Heart right ventricle (tissue), 16 donors: ENCODE measurements at regions not wholly inside any gene's neighbourhood (a gene's known extent, or its start where the extent isn't known, plus 50 kb on each side); places are given as distances from the start of the nearest gene placed in this dataset.

Experiments
- ATAC-seq, 8 donors: fragments of 200-7000 bp; cut with Tn5 transposase; one replicate each; pipeline ENCODE4 v1.9.1; 2020; ENCODE audit warnings: mild to moderate bottlenecking in 8 of 8, moderate library complexity in 8 of 8, moderate number of reproducible peaks in 1 of 8
- DNase-seq, 2 donors: peaks; one replicate each; pipeline ENCODE4 v3.0.0-alpha.2; 2020
- H3K27ac ChIP-seq, 10 donors: fragments of 200-600 bp; sonication (generic) in 2 of 10; one replicate each; pipeline versions ENCODE4 v1.5.0 to v1.8.0; 2020 to 2022; ENCODE audit warnings: mild to moderate bottlenecking in 3 of 10
- H3K27me3 ChIP-seq, 7 donors: fragments of 200-600 bp; one replicate each; pipeline ENCODE4 v1.8.0; 2021 to 2022; ENCODE audit warnings: mild to moderate bottlenecking in 2 of 7
- H3K36me3 ChIP-seq, 9 donors: fragments of 200-600 bp; sonication (generic) in 1 of 9; one replicate each; pipeline versions ENCODE4 v1.5.0 to v1.8.0; 2020 to 2022; ENCODE audit warnings: mild to moderate bottlenecking in 2 of 9
- H3K4me1 ChIP-seq, 9 donors: fragments of 200-600 bp; sonication (generic) in 1 of 9; one replicate each; pipeline versions ENCODE4 v1.5.0 to v1.8.0; 2020 to 2022; ENCODE audit warnings: mild to moderate bottlenecking in 4 of 9
- H3K4me3 ChIP-seq, 10 donors: fragments of 200-600 bp; sonication (generic) in 2 of 10; one replicate each; pipeline versions ENCODE4 v1.5.0 to v1.8.0; 2020 to 2022; ENCODE audit warnings: mild to moderate bottlenecking in 7 of 10, moderate library complexity in 2 of 10
- H3K9me3 ChIP-seq, 11 donors: fragments of 200-600 bp in 10 of 11; sonication (generic) in 2 of 11; one replicate each; pipeline versions ENCODE4 v1.5.0 to v1.8.0; 2013 to 2022; ENCODE audit warnings: mild to moderate bottlenecking in 2 of 11, control low read depth in 1 of 11, moderate library complexity in 1 of 11
- WGBS, 2 donors: extraction: QIAGEN DNeasy Blood & Tissue Kit; methylation state at CpG; one replicate each; pipeline ENCODE4 v1.1.7; 2013; ENCODE audit warnings: inconsistent platforms in 1 of 2; 5-methylcytosine and 5-hydroxymethylcytosine counted together
- intact Hi-C, 10 donors: fragments of 100-400 bp; cut with DNase I; formaldehyde crosslinking; loops; one replicate each; pipeline versions ENCODE4 v1.11.1 to v1.14.2; 2022
- TF ChIP-seq, protein P1 (sequence below), 9 donors: fragments of 200-600 bp; sonication (generic) in 2 of 9; IDR thresholded peaks; one replicate each; pipeline versions ENCODE4 v1.5.0 to v1.8.0; 2021 to 2022; ENCODE audit warnings: antibody characterized with exemption in 9 of 9, mild to moderate bottlenecking in 5 of 9, moderate library complexity in 1 of 9
- donor health status: Arrhythmogenic right ventricular cardiomyopathy.
- donor health status: ischemic (EF 13 %, LVEDD 7.1; RV severe dilation, severe dysfunction).
- donor health status: healthy with polysubstance abuse.
- donor health status: DM: no; HTN: yes; CAD: no.
- donor health status: DM: no; HTN: no; CAD: no.
- donor health status: ischemic (EF 25% LVEDD 6.9; RV normal size, moderate dysfunction).
- donor health status: ischemic (EF 25% LVEDD 5.7; RV mildly dilated, moderate dysfunction).
- donor health status: healthy.
- donor health status: DM: yes; HTN: yes; CAD: no.
- donor health status: Ischemic cardiomyopathy.
- donor health status: ischemic (EF 35%, LVEDD 5.7; RV mildly dilated, moderate dysfunction).
- donor health status: nonischemic (EF 11% LVEDD 7.7; RV severe dilation, severe dysfunction).
- donor health status: DM: yes; HTN: yes; CAD: no.
- donor health status: PGD.
- donor health status: ischemic (EF 29% LVEDD 5.4; RV normal size, mild dysfunction).
- donor health status: nonischemic (EF 23%, LVEDD 6.1; RV moderate dilation, normal function).

DNA sequence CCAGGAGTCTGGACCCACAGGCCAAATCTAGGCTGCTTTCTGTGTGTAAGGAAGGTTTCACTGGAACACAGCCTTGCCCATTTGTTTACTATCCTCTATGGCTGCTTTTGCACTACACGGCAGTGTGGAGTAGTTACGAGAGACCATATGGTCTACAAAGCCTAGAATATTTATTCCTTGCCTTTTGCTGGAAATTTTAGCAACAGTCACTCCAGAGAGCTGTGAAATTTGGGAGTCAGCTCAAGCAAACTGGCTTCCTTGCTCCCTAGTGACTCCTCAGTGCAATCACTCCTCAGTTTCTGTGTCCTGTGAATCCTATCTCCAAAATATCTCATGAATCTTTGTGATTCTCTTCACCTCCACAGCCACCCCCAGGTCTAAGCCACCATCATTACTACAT lies 99.0 kb upstream of the CPEB2 start:
- Histone ChIP-seq H3K27me3 (no peaks in the 10 kb centered on the region), H3K4me3 (no peak overlapping the region), H3K9me3 (no peaks in the 10 kb centered on the region), H3K4me1 (no peaks in the 10 kb centered on the region), H3K27ac (no peak overlapping the region), H3K36me3 (no peaks in the 10 kb centered on the region)
- intact Hi-C loops: no loop called here
- DNase-seq: no peak
- no peak for ATAC-seq
- TF ChIP-seq, protein P1, sequence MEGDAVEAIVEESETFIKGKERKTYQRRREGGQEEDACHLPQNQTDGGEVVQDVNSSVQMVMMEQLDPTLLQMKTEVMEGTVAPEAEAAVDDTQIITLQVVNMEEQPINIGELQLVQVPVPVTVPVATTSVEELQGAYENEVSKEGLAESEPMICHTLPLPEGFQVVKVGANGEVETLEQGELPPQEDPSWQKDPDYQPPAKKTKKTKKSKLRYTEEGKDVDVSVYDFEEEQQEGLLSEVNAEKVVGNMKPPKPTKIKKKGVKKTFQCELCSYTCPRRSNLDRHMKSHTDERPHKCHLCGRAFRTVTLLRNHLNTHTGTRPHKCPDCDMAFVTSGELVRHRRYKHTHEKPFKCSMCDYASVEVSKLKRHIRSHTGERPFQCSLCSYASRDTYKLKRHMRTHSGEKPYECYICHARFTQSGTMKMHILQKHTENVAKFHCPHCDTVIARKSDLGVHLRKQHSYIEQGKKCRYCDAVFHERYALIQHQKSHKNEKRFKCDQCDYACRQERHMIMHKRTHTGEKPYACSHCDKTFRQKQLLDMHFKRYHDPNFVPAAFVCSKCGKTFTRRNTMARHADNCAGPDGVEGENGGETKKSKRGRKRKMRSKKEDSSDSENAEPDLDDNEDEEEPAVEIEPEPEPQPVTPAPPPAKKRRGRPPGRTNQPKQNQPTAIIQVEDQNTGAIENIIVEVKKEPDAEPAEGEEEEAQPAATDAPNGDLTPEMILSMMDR (IDR thresholded peaks at IDR 0.05): no peak
- WGBS, 2 donors: 93 to 100% methylated on average over 2 of the region's 2 CpGs

DNA sequence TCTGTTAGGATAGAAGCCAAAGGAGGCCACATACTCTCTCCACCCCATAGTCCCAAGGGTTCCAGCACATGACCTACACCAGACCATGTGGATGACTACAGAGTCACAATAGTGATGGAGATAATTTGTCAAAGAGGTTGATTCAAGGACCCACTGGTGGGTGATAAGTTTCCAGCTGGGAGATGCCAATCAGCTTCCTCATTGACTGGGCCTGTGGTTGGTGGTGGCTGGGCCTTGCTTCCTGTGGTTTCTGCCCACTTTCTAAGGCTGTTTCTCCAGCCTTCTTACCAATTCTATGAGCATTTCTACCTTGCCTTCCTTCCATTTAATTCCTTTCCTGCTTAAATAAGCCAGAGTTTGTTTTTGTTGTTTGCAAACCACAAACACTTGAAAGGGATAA lies 95.5 kb upstream of the CPEB2 start:
- ATAC-seq: no peak
- TF ChIP-seq, protein P1 (IDR thresholded peaks at IDR 0.05): no peak
- peaks cover 0 to 4% (median 0%) of the 10 kb centered on the region in 7 donors for H3K27me3 ChIP-seq

DNA sequence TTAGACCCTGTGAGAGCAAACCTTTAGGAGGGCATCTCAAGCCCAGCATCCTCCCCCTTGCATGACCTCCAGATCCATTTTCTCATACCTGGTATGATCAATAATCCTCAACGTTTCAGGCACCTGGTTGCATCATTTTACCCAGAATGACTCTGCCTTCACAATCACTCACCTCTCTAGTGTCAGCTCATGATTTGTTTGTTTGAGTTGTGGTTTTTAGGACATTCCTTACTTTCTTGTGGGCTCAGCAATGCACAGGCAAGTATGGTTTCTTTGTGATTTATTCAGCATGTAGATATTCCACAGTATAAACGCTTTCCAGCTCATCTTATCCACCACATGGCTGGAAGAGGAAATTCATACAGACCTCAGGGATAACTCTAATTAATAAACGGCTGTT lies 93.6 kb upstream of the CPEB2 start:
- intact Hi-C loops: no loop called here
- H3K4me1 ChIP-seq: peaks cover 0 to 3% (median 0%) of the 10 kb centered on the region in 9 donors
- H3K36me3 ChIP-seq: no peaks in the 10 kb centered on the region
- no peak for DNase-seq
- H3K27me3 ChIP-seq: peaks cover 0 to 4% (median 0%) of the 10 kb centered on the region in 7 donors
- WGBS, 2 donors: 68 to 79% methylated on average over 3 of the region's 3 CpGs
- no peak for ATAC-seq
- no peak overlapping the region for H3K27ac ChIP-seq
- peaks cover 0 to 4% (median 0%) of the 10 kb centered on the region in 11 donors for H3K9me3 ChIP-seq
- no peak overlapping the region for H3K4me3 ChIP-seq
- TF ChIP-seq, protein P1 (IDR thresholded peaks at IDR 0.05): no peak

More for the DNA sequence above, 95.5 kb upstream of the CPEB2 start:
- no peak for DNase-seq
- H3K9me3 ChIP-seq: no peaks in the 10 kb centered on the region
- intact Hi-C loops: no loop called here
- H3K4me3 ChIP-seq: no peak overlapping the region
- peaks cover 0 to 3% (median 0%) of the 10 kb centered on the region in 9 donors for H3K4me1 ChIP-seq
- no peaks in the 10 kb centered on the region for H3K36me3 ChIP-seq
- H3K27ac ChIP-seq: no peak overlapping the region

DNA sequence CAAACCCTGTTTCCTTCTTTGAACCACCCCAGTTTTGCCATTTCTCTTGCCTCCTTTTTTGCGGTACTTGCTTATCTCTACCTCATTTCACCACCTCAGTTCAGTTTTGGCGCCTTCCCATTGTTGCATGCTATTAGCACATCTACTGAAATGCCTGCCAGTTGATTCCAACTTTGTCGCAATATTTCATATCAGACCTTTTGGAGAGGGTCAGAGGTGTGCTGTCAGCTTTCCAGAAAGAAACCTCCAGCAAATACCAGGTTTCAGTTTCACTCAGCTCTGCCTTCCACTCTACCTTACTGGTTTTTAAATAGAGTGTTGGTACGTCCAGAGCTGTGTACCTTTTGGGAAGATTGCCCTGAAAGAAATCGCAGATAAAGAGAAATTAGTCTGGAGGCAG lies 91.9 kb upstream of the CPEB2 start:
- peak in 2 of 8 donors; percentile 50 to 79 for ATAC-seq

More for the DNA sequence above, 91.9 kb upstream of the CPEB2 start:
- 39 to 44% methylated on average over 5 of the region's 5 CpGs for WGBS, 2 donors
- H3K9me3 ChIP-seq: peaks cover 0 to 4% (median 0%) of the 10 kb centered on the region in 11 donors
- no peak overlapping the region for H3K27ac ChIP-seq
- no peak overlapping the region for H3K4me3 ChIP-seq
- intact Hi-C loops: loop anchor here in 2 of 10 donors (10.0 kb wide), 2 partner anchors 76 to 94 kb away; partner anchors contain the start of gene CPEB2 (in 1 of the 2)
- peaks cover 0 to 4% (median 0%) of the 10 kb centered on the region in 7 donors for H3K27me3 ChIP-seq
- no peaks in the 10 kb centered on the region for H3K36me3 ChIP-seq
- no peak for DNase-seq
- TF ChIP-seq, protein P1 (IDR thresholded peaks at IDR 0.05): no peak
- H3K4me1 ChIP-seq: peaks cover 0 to 4% (median 0%) of the 10 kb centered on the region in 9 donors
